H1 (cell line): ENCODE measurements at regions not wholly inside any gene's neighbourhood (a gene's known extent, or its start where the extent isn't known, plus 50 kb on each side); places are given as distances from the start of the nearest gene placed in this dataset.

Experiments used
- CTCF ChIP-seq, 3 experiments: IDR thresholded peaks; 1 replicate in 2 of 3; 2 replicates in 1 of 3; pipeline versions ENCODE4 v1.5.1 to v1.6.1; 2011; ENCODE audit warnings: low read length in 3 of 3, mild to moderate bottlenecking in 3 of 3, inconsistent platforms in 2 of 3, low read depth in 1 of 3, moderate library complexity in 1 of 3; ENCODE audit not compliant: insufficient read depth in 1 of 3; ENCODE audit errors: control extremely low read depth in 1 of 3
- GABPA ChIP-seq: IDR thresholded peaks from 2 replicates; pipeline ENCODE4 v1.6.1; 2011; ENCODE audit warnings: mild to moderate bottlenecking, low read length, moderate library complexity, borderline replicate concordance; ENCODE audit not compliant: insufficient read depth
- JUN ChIP-seq: IDR thresholded peaks from 2 replicates; pipeline ENCODE4 v1.6.1; 2011; ENCODE audit warnings: low read depth, mild to moderate bottlenecking, improper control_type of control experiment, low read length
- POLR2AphosphoS5 ChIP-seq: IDR thresholded peaks from 2 replicates; pipeline ENCODE4 v1.6.1; 2011; ENCODE audit warnings: low read depth, low read length

GRCh38 chr2:136051001-136051724 lies 65.7 kb upstream of the DARS1 start:
- TF ChIP-seq GABPA, result no peak
- TF ChIP-seq CTCF (IDR thresholded peaks at IDR 0.05; ENCODE audit: control extremely low read depth in 1 of 3, insufficient read depth in 1 of 3, low read depth in 1 of 3, low read length in 3 of 3), result no peak
- TF ChIP-seq POLR2AphosphoS5, result no peak
- no peak for TF ChIP-seq JUN
